Fibroblast of lung (primary cell): ENCODE measurements at regions not wholly inside any gene's neighbourhood (a gene's known extent, or its start where the extent isn't known, plus 50 kb on each side); places are given as distances from the start of the nearest gene placed in this dataset.

ENCODE experiments used
- EZH2 ChIP-seq: IDR thresholded peaks from 2 replicates; pipeline ENCODE4 v1.5.1; 2012; ENCODE audit warnings: low read length, control low read depth, mild to moderate bottlenecking; ENCODE audit errors: missing control alignments
- TF ChIP-seq, protein P1 (sequence below), 2 donors: IDR thresholded peaks in 1 of 2; conservative IDR thresholded peaks in 1 of 2; 1 replicate in 1 of 2; 2 replicates in 1 of 2; pipeline ENCODE4 v1.5.1; 2011 to 2012; ENCODE audit warnings: low read length in 2 of 2, control low read depth in 1 of 2, inconsistent platforms in 1 of 2, low read depth in 1 of 2, mild to moderate bottlenecking in 1 of 2

DNA sequence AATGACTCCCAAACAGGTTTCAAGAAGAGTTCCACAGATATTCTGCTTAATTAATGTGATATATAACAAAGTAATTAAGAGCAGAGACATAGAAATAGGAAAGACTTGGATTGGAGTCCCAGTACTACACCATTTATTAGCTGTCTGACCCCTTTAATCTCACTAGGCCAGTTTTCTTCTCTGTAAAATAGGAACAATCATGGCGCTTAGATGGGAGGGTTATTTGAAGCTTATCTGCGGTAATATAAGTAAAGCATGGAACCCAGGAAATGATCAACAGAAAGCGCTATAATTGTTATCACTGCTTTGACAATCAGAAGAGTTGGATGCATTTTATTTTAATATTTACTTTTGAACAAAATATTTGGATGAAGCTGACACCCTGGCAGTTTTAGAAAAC is 71.3 kb upstream of the IFNE start:
- TF ChIP-seq, protein P1, sequence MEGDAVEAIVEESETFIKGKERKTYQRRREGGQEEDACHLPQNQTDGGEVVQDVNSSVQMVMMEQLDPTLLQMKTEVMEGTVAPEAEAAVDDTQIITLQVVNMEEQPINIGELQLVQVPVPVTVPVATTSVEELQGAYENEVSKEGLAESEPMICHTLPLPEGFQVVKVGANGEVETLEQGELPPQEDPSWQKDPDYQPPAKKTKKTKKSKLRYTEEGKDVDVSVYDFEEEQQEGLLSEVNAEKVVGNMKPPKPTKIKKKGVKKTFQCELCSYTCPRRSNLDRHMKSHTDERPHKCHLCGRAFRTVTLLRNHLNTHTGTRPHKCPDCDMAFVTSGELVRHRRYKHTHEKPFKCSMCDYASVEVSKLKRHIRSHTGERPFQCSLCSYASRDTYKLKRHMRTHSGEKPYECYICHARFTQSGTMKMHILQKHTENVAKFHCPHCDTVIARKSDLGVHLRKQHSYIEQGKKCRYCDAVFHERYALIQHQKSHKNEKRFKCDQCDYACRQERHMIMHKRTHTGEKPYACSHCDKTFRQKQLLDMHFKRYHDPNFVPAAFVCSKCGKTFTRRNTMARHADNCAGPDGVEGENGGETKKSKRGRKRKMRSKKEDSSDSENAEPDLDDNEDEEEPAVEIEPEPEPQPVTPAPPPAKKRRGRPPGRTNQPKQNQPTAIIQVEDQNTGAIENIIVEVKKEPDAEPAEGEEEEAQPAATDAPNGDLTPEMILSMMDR (conservative IDR thresholded peaks at IDR 0.05 in 1 of 2, IDR thresholded peaks at IDR 0.05 in 1 of 2; ENCODE audit: low read depth in 1 of 2, low read length in 2 of 2): no peak
- no peak for TF ChIP-seq EZH2
